Panc1 (cell line): ENCODE measurements at regions not wholly inside any gene's neighbourhood (a gene's known extent, or its start where the extent isn't known, plus 50 kb on each side); places are given as distances from the start of the nearest gene placed in this dataset.

Experiments used
- ATAC-seq: fragments of 200-7000 bp; cut with Tn5 transposase; 2 replicates; pipeline ENCODE4 v1.9.1; 2020; ENCODE audit warnings: mild to moderate bottlenecking, moderate library complexity
- BruUV-seq: library from RNA; stranded (reverse); fragments of 400-500 nt; replicated peaks from 2 replicates; lab custom pipeline; 2021; lab: Mats Ljungman, UMichigan
- CTCF ChIA-PET: fragments of 300-600 bp; sonication (Branson Sonifier 250); formaldehyde crosslinking; loops from one replicate; lab custom pipeline; 2022; ENCODE audit warnings: antibody characterized with exemption; lab: Charles Lee
- POLR2A ChIA-PET: fragments of 300-600 bp; sonication (Branson Sonifier 250); formaldehyde crosslinking; loops from one replicate; lab custom pipeline; 2022; ENCODE audit warnings: antibody characterized with exemption; lab: Charles Lee
- DNase-seq: peaks from one replicate; pipeline ENCODE4 v3.0.0-alpha.2; 2010; ENCODE audit warnings: low read depth, low spot score
- H3K27ac ChIP-seq: 2 replicates; pipeline ENCODE4 v1.5.1; 2011; ENCODE audit warnings: mild to moderate bottlenecking, low read length, inconsistent platforms
- H3K27me3 ChIP-seq: fragments of 200-500 bp; sonication (Bioruptor generic); 2 replicates; pipeline ENCODE4 v1.6.0; 2014; ENCODE audit warnings: low read length, inconsistent platforms; ENCODE audit not compliant: control insufficient read depth, insufficient read depth
- H3K36me3 ChIP-seq: fragments of 200-500 bp; sonication (Bioruptor generic); 2 replicates; pipeline ENCODE4 v1.5.1; 2014; ENCODE audit warnings: inconsistent platforms, mild to moderate bottlenecking, low read length, moderate library complexity; ENCODE audit not compliant: control insufficient read depth, insufficient read depth
- H3K4me1 ChIP-seq: 2 replicates; pipeline ENCODE4 v1.5.1; 2011; ENCODE audit warnings: inconsistent platforms, mild to moderate bottlenecking, low read length, moderate library complexity; ENCODE audit not compliant: control insufficient read depth, insufficient read depth
- H3K4me3 ChIP-seq, 2 experiments: 2 replicates each; pipeline ENCODE4 v1.5.1; 2011 to 2012; ENCODE audit warnings: low read depth in 2 of 2, low read length in 2 of 2, mild to moderate bottlenecking in 2 of 2, inconsistent platforms in 1 of 2, moderate library complexity in 1 of 2
- H3K9me3 ChIP-seq: fragments of 200-500 bp; sonication (Bioruptor generic); 2 replicates; pipeline ENCODE4 v1.5.1; 2014; ENCODE audit warnings: low read depth, mild to moderate bottlenecking, inconsistent platforms, low read length, moderate library complexity; ENCODE audit not compliant: control insufficient read depth, insufficient read depth
- POLR2AphosphoS5 ChIP-seq: IDR thresholded peaks from 2 replicates; pipeline ENCODE4 v1.6.1; 2012; ENCODE audit warnings: mild to moderate bottlenecking, low read depth, low read length, moderate library complexity
- SIN3A ChIP-seq: IDR thresholded peaks from 2 replicates; pipeline ENCODE4 v1.6.1; 2012; ENCODE audit warnings: low read depth, mild to moderate bottlenecking, low read length, moderate library complexity, borderline replicate concordance; ENCODE audit not compliant: insufficient read depth
- TCF7L2 ChIP-seq: IDR thresholded peaks from 2 replicates; pipeline ENCODE4 v1.6.1; 2011; ENCODE audit warnings: mild to moderate bottlenecking, low read depth, low read length, inconsistent platforms
- in situ Hi-C: cut with HindIII; loops from 2 replicates; pipeline ENCODE4 v1.10.0; 2016; ENCODE audit warnings: low sequenced_read_pairs, low pct_unique_long_range_greater_than_20kb
- intact Hi-C: fragments of 100-400 bp; cut with micrococcal nuclease; formaldehyde crosslinking; loops from one replicate; pipeline ENCODE4 v1.10.0; 2022; ENCODE audit not compliant: unreplicated experiment
- TF ChIP-seq, protein P1 (sequence below): fragments of 450-650 bp; IDR thresholded peaks from 2 replicates; pipeline ENCODE4 v1.5.1; 2017; ENCODE audit warnings: mild to moderate bottlenecking
- TF ChIP-seq, protein P2 (sequence below), 2 experiments: IDR thresholded peaks; 2 replicates each; pipeline ENCODE4 v1.6.1; 2011 to 2012; ENCODE audit warnings: low read depth in 2 of 2, control low read depth in 1 of 2, low read length in 1 of 2, mild to moderate bottlenecking in 1 of 2, moderate library complexity in 1 of 2; ENCODE audit not compliant: insufficient read depth in 1 of 2

DNA sequence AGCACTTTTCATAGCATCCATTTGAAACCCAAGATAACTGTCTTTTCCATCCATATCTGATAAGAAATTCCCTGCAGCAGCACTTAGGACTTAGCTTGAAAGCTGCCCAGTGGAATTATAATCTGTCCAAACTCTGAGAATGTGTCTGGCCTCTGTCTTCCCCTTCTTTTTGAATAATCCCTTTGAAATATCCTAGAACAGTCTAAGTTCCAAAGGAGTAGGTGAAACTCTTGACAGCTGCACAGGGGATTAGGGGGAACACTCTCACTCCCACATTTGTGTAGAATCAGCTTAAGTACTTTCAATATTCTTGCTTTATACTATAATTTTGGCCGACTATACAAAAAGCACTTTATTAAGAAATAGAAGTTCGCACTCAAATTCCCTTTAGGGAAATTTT is 157.7 kb downstream of the PAPSS1 start:
- DNase-seq (no peak), ATAC-seq (no peak)
- ChIA-PET POLR2A (no interaction called here), CTCF (no interaction called here)
- in situ Hi-C loops, result no loop called here
- H3K27me3 ChIP-seq, result no peaks in the 10 kb centered on the region
- H3K4me3 ChIP-seq, result no peak overlapping the region
- H3K27ac ChIP-seq, result no peak overlapping the region
- intact Hi-C loops, result no loop called here
- no peaks in the 10 kb centered on the region for H3K9me3 ChIP-seq
- H3K36me3 ChIP-seq, result no peaks in the 10 kb centered on the region
- TF ChIP-seq, protein P1, sequence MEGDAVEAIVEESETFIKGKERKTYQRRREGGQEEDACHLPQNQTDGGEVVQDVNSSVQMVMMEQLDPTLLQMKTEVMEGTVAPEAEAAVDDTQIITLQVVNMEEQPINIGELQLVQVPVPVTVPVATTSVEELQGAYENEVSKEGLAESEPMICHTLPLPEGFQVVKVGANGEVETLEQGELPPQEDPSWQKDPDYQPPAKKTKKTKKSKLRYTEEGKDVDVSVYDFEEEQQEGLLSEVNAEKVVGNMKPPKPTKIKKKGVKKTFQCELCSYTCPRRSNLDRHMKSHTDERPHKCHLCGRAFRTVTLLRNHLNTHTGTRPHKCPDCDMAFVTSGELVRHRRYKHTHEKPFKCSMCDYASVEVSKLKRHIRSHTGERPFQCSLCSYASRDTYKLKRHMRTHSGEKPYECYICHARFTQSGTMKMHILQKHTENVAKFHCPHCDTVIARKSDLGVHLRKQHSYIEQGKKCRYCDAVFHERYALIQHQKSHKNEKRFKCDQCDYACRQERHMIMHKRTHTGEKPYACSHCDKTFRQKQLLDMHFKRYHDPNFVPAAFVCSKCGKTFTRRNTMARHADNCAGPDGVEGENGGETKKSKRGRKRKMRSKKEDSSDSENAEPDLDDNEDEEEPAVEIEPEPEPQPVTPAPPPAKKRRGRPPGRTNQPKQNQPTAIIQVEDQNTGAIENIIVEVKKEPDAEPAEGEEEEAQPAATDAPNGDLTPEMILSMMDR, result no peak
- TF ChIP-seq POLR2AphosphoS5 (no peak), SIN3A (no peak), TCF7L2 (no peak)
- TF ChIP-seq, protein P2, sequence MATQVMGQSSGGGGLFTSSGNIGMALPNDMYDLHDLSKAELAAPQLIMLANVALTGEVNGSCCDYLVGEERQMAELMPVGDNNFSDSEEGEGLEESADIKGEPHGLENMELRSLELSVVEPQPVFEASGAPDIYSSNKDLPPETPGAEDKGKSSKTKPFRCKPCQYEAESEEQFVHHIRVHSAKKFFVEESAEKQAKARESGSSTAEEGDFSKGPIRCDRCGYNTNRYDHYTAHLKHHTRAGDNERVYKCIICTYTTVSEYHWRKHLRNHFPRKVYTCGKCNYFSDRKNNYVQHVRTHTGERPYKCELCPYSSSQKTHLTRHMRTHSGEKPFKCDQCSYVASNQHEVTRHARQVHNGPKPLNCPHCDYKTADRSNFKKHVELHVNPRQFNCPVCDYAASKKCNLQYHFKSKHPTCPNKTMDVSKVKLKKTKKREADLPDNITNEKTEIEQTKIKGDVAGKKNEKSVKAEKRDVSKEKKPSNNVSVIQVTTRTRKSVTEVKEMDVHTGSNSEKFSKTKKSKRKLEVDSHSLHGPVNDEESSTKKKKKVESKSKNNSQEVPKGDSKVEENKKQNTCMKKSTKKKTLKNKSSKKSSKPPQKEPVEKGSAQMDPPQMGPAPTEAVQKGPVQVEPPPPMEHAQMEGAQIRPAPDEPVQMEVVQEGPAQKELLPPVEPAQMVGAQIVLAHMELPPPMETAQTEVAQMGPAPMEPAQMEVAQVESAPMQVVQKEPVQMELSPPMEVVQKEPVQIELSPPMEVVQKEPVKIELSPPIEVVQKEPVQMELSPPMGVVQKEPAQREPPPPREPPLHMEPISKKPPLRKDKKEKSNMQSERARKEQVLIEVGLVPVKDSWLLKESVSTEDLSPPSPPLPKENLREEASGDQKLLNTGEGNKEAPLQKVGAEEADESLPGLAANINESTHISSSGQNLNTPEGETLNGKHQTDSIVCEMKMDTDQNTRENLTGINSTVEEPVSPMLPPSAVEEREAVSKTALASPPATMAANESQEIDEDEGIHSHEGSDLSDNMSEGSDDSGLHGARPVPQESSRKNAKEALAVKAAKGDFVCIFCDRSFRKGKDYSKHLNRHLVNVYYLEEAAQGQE (IDR thresholded peaks at IDR 0.05; ENCODE audit: insufficient read depth in 1 of 2, low read depth in 2 of 2, low read length in 1 of 2), result no peak
- BruUV-seq, result no TSS peak
- no peaks in the 10 kb centered on the region for H3K4me1 ChIP-seq

DNA sequence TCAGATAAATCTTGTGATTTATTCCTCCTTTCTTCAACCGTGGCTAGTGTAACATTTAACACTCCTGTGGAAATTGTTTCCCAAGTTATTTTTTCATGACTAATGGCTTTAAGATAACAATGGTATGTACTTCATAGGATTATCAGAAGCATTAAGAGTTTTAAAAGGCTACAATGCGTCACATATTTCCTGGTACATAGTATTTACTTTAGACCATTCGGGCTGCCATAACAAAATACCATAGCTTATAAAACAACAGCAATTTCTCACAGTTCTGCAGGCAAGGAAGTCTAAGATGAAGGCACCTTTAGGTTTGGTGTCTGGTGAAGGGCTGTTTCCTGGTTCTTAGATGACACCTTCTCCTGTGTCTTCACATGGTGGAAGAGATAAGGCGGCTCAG is 158.6 kb downstream of the PAPSS1 start:
- intact Hi-C loops, result no loop called here
- no peak overlapping the region for H3K27ac ChIP-seq
- no TSS peak for BruUV-seq
- H3K9me3 ChIP-seq, result no peaks in the 10 kb centered on the region
- H3K4me3 ChIP-seq, result no peak overlapping the region
- POLR2A ChIA-PET, result no interaction called here
- no peaks in the 10 kb centered on the region for H3K36me3 ChIP-seq
- no peak for TF ChIP-seq POLR2AphosphoS5
- ATAC-seq (no peak), DNase-seq (no peak)
- H3K4me1 ChIP-seq, result no peaks in the 10 kb centered on the region
- no peaks in the 10 kb centered on the region for H3K27me3 ChIP-seq
- in situ Hi-C loops, result no loop called here
- CTCF ChIA-PET, result no interaction called here

DNA sequence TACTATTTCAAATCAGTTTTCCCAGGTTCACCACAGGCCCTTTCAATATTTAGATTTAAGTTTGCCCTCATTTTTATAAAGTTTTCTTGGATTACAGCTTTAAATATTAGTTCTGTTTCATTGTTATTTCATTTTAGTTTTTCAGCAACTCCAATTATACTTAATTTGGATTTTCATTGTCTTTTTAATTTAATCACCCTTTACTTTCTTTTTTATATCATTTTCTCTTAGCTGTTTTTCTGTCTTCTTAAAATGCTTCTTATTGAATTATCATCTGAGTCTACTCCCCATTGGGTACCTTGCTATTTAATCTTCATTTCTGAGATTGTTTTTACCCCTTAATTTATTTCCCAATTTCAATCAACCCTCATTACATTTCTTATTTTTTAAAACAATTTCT is 160.4 kb downstream of the PAPSS1 start:
- TF ChIP-seq POLR2AphosphoS5 (no peak), SIN3A (no peak), TCF7L2 (no peak)
- TF ChIP-seq, protein P1, result no peak
- TF ChIP-seq, protein P2 (IDR thresholded peaks at IDR 0.05; ENCODE audit: insufficient read depth in 1 of 2, low read depth in 2 of 2, low read length in 1 of 2), result no peak
- ChIA-PET CTCF (no interaction called here), POLR2A (no interaction called here)
- intact Hi-C loops (no loop called here), in situ Hi-C loops (no loop called here)
- ATAC-seq, result no peak
- no TSS peak for BruUV-seq
- Histone ChIP-seq H3K4me1 (no peaks in the 10 kb centered on the region), H3K4me3 (no peak overlapping the region), H3K27ac (no peak overlapping the region), H3K9me3 (no peaks in the 10 kb centered on the region), H3K36me3 (no peaks in the 10 kb centered on the region), H3K27me3 (no peaks in the 10 kb centered on the region)
- no peak for DNase-seq
